AG04449 (cell line): ENCODE measurements at regions not wholly inside any gene's neighbourhood (a gene's known extent, or its start where the extent isn't known, plus 50 kb on each side); places are given as distances from the start of the nearest gene placed in this dataset.

Experiments used
- CTCF ChIA-PET: fragments of 350-600 bp; formaldehyde crosslinking; extraction: SDS; loops from one replicate; lab custom pipeline; 2021; ENCODE audit warnings: antibody characterized with exemption; lab: Yijun Ruan, JAX
- POLR2A ChIA-PET: fragments of 400-600, 350-600 bp; formaldehyde crosslinking; extraction: SDS; loops from one replicate; lab custom pipeline; 2020; ENCODE audit warnings: antibody characterized with exemption, inconsistent platforms; lab: Yijun Ruan, JAX
- DNase-seq: peaks from one replicate; pipeline ENCODE4 v3.0.0-alpha.2; 2010; ENCODE audit warnings: low read depth, low spot score
- H3K4me3 ChIP-seq: 2 replicates; pipeline ENCODE4 v1.5.1; 2011; ENCODE audit warnings: low read depth, mild to moderate bottlenecking, control low read depth, low read length
- TF ChIP-seq, protein P1 (sequence below): IDR thresholded peaks from one replicate; pipeline ENCODE4 v1.5.1; 2011; ENCODE audit warnings: mild to moderate bottlenecking, moderate library complexity, low read length, control low read depth, inconsistent platforms; ENCODE audit not compliant: insufficient read depth; ENCODE audit errors: missing control alignments

DNA sequence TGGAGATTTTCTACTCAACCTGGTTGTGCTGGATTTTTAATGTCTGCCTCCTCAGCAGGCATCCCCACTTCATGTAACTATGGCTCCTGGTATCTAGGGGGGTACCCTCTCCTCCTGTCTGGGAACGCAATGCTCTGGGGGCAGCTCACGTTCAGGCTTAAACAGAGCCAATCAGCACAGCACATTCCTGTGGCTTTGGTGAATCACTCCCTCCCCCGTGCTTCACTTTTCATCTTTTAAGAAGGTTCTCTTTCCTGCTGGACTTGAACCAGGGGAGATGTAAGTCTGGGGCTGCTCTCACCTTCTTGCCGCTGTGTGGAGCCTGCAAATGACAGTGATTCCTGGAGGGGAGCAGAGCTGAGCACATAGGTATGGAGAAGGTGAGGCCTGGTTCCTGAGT is 101.2 kb downstream of the MSX2 start:
- CTCF ChIA-PET: no interaction called here
- TF ChIP-seq, protein P1, sequence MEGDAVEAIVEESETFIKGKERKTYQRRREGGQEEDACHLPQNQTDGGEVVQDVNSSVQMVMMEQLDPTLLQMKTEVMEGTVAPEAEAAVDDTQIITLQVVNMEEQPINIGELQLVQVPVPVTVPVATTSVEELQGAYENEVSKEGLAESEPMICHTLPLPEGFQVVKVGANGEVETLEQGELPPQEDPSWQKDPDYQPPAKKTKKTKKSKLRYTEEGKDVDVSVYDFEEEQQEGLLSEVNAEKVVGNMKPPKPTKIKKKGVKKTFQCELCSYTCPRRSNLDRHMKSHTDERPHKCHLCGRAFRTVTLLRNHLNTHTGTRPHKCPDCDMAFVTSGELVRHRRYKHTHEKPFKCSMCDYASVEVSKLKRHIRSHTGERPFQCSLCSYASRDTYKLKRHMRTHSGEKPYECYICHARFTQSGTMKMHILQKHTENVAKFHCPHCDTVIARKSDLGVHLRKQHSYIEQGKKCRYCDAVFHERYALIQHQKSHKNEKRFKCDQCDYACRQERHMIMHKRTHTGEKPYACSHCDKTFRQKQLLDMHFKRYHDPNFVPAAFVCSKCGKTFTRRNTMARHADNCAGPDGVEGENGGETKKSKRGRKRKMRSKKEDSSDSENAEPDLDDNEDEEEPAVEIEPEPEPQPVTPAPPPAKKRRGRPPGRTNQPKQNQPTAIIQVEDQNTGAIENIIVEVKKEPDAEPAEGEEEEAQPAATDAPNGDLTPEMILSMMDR: no peak
- no peak overlapping the region for H3K4me3 ChIP-seq
- DNase-seq: no peak
- POLR2A ChIA-PET: no interaction called here

DNA sequence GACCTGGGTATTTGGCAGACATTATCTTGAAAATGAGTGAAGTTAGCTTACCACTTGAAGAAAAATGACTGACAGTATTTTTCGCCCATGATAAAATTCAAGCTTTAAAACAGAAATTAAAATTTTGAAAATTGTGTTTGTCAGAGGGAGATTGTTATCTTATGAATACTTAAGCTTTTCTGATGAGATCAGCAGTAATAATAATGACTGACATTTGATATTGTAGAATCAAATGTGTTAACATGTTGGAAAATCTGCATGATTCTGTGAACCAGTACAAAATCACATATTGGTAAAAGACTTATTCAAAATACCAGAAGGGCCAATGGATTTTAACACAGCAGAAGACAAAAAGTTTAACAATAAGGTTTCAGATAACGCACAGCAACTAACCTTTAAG is 94.0 kb downstream of the MSX2 start:
- TF ChIP-seq, protein P1: no peak
- no peak overlapping the region for H3K4me3 ChIP-seq
- ChIA-PET POLR2A (no interaction called here), CTCF (interaction anchor here (1.2 to 2.0 kb wide), 3 partner anchors 17 to 25 kb away, joined by 3 to 4 read pairs (median 3); no protein-coding TSS in a partner anchor)
- DNase-seq: no peak

DNA sequence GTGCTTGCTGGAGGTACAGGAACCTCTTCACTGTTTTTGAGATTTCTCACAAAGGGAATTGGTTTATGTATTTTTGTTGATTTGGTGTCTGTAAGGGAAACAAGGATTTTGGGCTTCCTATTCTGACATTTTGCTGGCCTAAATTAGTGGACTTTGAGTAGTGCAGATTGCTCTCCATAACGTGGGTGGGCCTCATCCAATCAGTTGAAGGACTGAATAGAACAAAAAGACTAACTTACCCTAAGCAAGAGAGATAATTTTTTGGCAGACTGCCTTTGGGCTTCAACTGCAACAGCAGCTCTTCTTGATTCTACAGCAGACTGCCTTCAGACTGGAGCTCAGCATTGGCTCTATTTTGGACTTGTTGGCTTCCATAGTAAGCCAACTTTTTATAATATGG is 93.2 kb downstream of the MSX2 start:
- DNase-seq: no peak
- TF ChIP-seq, protein P1: no peak
- POLR2A ChIA-PET: no interaction called here
- CTCF ChIA-PET: interaction anchor here (0.9 to 2.0 kb wide), 4 partner anchors 13 to 24 kb away, joined by 3 to 4 read pairs (median 3); no protein-coding TSS in a partner anchor
- no peak overlapping the region for H3K4me3 ChIP-seq

DNA sequence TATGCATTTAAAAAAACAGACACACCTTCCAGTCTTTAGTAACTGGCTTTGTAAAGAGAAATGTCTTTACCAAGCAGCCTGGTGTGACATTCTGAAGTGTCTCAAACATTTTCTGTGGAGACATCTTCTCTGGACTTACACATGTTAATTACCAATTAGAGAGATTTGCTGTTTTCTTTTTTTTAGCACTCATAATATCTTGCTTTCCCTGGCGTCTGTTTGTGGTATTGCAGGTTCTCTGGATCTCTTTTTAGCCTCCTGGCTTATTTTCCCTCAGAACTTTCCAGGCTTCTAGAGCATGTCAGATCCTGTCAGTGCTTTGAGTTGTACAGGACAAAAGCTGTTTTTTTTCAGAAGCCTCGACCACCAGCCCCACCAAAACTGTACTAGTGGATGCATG is 92.5 kb downstream of the MSX2 start:
- CTCF ChIA-PET: interaction anchor here (0.9 to 1.2 kb wide), 3 partner anchors 9 to 24 kb away, joined by 3 read pairs; no protein-coding TSS in a partner anchor
- TF ChIP-seq, protein P1: no peak
- POLR2A ChIA-PET: no interaction called here
- H3K4me3 ChIP-seq: no peak overlapping the region
- DNase-seq: no peak

DNA sequence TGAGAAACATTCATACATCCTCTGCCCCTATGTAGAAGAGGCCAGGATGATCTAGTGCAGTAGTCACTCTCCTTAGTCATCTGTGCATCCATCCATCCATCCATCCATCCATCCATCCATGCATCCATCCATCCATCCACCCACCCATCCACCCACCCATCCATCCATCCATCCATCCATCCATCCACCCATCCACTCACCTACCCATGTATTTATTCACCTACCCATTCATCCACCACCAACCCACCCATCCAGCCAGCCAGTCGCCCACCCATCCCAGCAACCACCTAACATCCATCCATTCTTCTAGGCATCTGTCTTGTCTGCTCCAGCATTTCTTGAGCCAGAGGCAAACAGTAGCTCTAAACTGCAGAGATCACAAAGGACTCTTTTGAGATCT is 87.1 kb downstream of the MSX2 start:
- TF ChIP-seq, protein P1: no peak
- CTCF ChIA-PET: interaction anchor here (1.3 kb wide), 1 partner anchor 18 kb away, joined by 6 read pairs; no protein-coding TSS in a partner anchor

DNA sequence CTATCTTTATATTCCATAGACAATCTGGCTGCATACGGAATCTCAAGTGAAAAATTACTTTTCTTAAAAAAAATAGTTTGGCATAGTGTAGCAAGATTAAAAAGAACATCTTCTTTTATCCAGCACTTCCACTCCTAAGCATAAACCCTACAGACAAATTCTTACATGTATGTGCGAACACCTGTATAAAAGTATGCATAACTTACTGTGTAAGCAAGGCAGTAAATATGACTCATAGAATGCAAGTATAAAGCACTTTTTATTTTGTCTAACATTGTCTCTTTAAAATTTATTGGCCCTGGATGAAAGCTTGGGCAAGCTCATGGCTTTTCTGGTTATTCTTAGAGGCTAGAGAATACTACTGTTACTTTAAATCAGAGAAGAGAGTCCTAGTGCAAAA is 86.4 kb downstream of the MSX2 start:
- CTCF ChIA-PET: interaction anchor here (1.3 kb wide), 1 partner anchor 17 kb away, joined by 6 read pairs; no protein-coding TSS in a partner anchor

More for the DNA sequence above, 87.1 kb downstream of the MSX2 start:
- no peak for DNase-seq
- POLR2A ChIA-PET: no interaction called here
- no peak overlapping the region for H3K4me3 ChIP-seq

More for the DNA sequence above, 86.4 kb downstream of the MSX2 start:
- POLR2A ChIA-PET: no interaction called here
- TF ChIP-seq, protein P1: no peak
- no peak overlapping the region for H3K4me3 ChIP-seq
- no peak for DNase-seq
